ENCODE measurements at regions not wholly inside any gene's neighbourhood (a gene's known extent, or its start where the extent isn't known, plus 50 kb on each side); places are given as distances from the start of the nearest gene placed in this dataset.
"Not testable (repeated sequence)": the region's sequence is repeated elsewhere in the genome, so short reads cannot be mapped to it uniquely, and the experiment has no call there.

DNA sequence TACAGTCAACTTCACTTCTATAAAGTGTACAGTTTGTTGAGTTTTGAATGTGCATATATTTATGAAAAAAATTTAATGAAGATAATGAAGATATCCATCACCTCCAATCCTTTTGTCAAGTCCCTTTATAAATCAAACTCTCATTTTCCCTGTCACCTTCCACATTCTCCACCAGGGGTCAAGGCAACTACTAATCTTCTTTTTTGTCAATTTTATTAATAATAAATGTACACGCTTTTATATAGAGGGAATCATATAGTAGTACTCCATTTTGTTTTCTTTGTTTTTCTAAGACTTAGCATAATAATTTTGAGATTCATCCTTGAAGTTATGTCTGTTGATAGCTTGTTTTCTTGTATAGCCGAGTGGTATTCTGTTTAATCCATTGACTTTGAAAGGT, 1594.2 kb upstream of the PRMT6 start:
- Histone ChIP-seq H3K4me3 (no peak overlapping the region), H3K9me3 (no peaks in the 10 kb centered on the region), H3K4me1 (no peaks in the 10 kb centered on the region), H3K27ac (no peak overlapping the region), H3K27me3 (no peaks in the 10 kb centered on the region), H3K36me3 (no peaks in the 10 kb centered on the region)
- TF ChIP-seq, protein P1, sequence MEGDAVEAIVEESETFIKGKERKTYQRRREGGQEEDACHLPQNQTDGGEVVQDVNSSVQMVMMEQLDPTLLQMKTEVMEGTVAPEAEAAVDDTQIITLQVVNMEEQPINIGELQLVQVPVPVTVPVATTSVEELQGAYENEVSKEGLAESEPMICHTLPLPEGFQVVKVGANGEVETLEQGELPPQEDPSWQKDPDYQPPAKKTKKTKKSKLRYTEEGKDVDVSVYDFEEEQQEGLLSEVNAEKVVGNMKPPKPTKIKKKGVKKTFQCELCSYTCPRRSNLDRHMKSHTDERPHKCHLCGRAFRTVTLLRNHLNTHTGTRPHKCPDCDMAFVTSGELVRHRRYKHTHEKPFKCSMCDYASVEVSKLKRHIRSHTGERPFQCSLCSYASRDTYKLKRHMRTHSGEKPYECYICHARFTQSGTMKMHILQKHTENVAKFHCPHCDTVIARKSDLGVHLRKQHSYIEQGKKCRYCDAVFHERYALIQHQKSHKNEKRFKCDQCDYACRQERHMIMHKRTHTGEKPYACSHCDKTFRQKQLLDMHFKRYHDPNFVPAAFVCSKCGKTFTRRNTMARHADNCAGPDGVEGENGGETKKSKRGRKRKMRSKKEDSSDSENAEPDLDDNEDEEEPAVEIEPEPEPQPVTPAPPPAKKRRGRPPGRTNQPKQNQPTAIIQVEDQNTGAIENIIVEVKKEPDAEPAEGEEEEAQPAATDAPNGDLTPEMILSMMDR (IDR thresholded peaks at IDR 0.05) = no peak
- intact Hi-C loops (cut with DNase I) = no loop called here
- no peak for DNase-seq (ENCODE audit: low spot score in 2 of 2)

DNA sequence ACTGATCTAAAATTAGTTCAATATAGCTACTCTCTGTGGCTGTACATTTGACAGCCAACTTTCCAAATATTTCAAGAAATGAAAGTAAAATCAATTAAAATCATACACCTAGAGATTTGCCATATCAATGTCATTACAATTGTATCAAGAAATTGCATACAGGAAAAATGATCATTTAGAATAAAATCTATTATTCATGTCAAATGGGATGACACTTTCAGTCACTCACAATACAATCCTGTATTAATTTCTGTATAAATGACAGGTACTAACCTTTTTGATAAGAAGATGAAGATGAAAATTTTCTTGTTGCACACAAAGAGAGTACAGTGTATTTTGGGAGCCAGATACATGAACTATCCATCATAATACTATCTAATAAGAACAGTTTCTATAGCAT, 1588.9 kb upstream of the PRMT6 start:
- TF ChIP-seq, protein P1 (IDR thresholded peaks at IDR 0.05) = no peak
- H3K27ac ChIP-seq = no peak overlapping the region
- H3K36me3 ChIP-seq = no peaks in the 10 kb centered on the region
- H3K4me3 ChIP-seq = no peak overlapping the region
- DNase-seq (ENCODE audit: low spot score in 2 of 2) = no peak
- no peaks in the 10 kb centered on the region for H3K9me3 ChIP-seq
- H3K4me1 ChIP-seq = no peaks in the 10 kb centered on the region
- intact Hi-C loops (cut with DNase I) = no loop called here
- H3K27me3 ChIP-seq = no peaks in the 10 kb centered on the region

DNA sequence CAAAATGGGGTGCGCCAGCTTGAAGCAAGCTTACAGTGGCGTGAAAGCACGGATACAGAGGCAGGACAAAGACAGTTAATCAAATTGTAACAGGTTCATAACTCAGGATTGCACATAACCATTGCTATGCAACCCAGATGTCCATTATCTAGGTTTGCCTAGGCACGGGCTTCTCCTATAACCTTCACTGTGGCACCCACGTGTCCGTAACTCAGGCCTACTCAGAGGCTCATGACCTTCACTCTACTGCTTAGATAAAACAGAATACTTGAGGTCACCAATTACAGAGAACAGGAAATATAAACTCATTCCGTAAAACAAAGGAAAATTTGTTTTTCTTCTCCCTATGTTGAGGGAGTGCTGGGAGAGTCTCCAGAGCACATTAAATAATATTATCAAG, 1585.9 kb upstream of the PRMT6 start:
- H3K27ac ChIP-seq; H3K9me3 ChIP-seq; H3K27me3 ChIP-seq; DNase-seq (ENCODE audit: low spot score in 2 of 2); intact Hi-C loops (cut with DNase I); H3K4me1 ChIP-seq; H3K4me3 ChIP-seq; H3K36me3 ChIP-seq: not testable (repeated sequence)

DNA sequence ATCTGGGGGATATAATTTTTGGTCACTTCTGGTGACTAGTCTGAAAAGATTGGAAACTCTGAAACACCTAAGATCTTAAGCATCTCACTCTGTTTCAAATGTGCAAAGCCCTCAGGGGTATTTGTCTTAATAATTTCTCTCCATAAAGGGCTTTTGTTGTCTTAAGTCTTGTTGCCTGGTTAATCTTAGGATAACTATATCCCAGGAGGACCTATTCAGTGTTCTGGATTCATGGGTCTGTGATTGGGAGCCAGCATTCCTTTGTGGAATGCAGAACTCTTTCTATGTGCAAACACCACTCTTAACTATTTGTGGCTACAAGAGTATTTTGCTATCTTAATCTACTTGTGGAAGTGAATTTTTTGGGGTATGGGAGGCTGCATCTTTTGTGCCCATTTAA, 1573.0 kb upstream of the PRMT6 start:
- Histone ChIP-seq H3K4me3 (no peak overlapping the region), H3K27ac (no peak overlapping the region), H3K4me1 (no peaks in the 10 kb centered on the region), H3K36me3 (no peaks in the 10 kb centered on the region), H3K27me3 (no peaks in the 10 kb centered on the region), H3K9me3 (no peaks in the 10 kb centered on the region)
- no peak for DNase-seq (ENCODE audit: low spot score in 2 of 2)
- intact Hi-C loops (cut with DNase I) = no loop called here
- TF ChIP-seq, protein P1 (IDR thresholded peaks at IDR 0.05) = no peak

DNA sequence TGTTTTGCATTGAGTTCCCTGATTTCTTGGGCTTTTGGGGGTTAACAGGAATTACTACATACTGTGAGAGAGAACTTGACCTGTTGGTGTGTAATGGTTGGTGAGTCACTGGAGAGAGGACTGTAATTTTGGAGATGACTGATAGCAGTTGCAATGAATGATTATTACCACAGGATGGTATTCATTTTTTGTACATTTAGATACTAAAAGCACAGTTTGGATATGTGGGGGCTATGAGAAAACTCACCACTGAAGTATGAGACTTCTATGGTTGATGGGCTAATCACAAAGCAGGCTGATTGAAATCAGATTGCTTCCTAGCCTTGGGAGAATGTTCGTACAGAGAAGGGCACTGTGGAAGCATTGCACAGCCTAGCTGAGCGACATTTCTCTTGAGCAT, 1571.3 kb upstream of the PRMT6 start:
- no peaks in the 10 kb centered on the region for H3K36me3 ChIP-seq
- TF ChIP-seq, protein P1 (IDR thresholded peaks at IDR 0.05) = no peak

DNA sequence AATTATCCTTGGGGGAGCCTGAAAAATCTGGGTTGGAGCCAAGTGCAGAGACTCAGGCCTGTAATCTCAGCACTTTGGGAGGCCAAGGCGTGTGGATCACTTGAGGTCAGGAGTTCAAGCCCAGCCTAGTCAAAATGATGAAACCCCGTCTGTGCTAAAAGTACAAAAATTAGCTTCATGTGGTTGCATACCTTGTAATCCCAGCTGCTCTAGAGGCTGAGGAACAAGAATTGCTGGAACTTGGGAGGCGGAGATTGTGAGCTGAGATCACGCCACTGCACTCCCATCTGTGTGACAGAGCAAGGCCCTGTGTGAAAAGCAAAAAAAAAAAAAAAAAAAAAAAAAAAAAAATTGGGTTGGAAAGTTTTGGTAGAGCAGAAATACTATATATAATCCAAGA, 1563.6 kb upstream of the PRMT6 start:
- TF ChIP-seq, protein P1 (IDR thresholded peaks at IDR 0.05) = no peak
- H3K36me3 ChIP-seq = no peaks in the 10 kb centered on the region
- H3K27ac ChIP-seq = no peak overlapping the region
- H3K27me3 ChIP-seq = no peaks in the 10 kb centered on the region
- H3K9me3 ChIP-seq = no peaks in the 10 kb centered on the region
- H3K4me1 ChIP-seq = no peaks in the 10 kb centered on the region
- intact Hi-C loops (cut with DNase I) = no loop called here
- H3K4me3 ChIP-seq = no peak overlapping the region
- no peak for DNase-seq (ENCODE audit: low spot score in 2 of 2)

More for the DNA sequence above, 1571.3 kb upstream of the PRMT6 start:
- H3K4me1 ChIP-seq = no peaks in the 10 kb centered on the region
- no peak for DNase-seq (ENCODE audit: low spot score in 2 of 2)
- no peak overlapping the region for H3K27ac ChIP-seq
- intact Hi-C loops (cut with DNase I) = no loop called here
- H3K9me3 ChIP-seq = no peaks in the 10 kb centered on the region
- no peaks in the 10 kb centered on the region for H3K27me3 ChIP-seq
- no peak overlapping the region for H3K4me3 ChIP-seq
